ENCODE measurements at regions not wholly inside any gene's neighbourhood (a gene's known extent, or its start where the extent isn't known, plus 50 kb on each side); places are given as distances from the start of the nearest gene placed in this dataset.

GRCh38 chrX:39206399-39207145, 405.3 kb downstream of the MID1IP1 start:
- intact Hi-C loops (cut with DNase I) = no loop called here
- WGBS, 2 donors = 59 to 79% methylated on average over 3 to 4 of the region's 4 CpGs
- no peaks in the 10 kb centered on the region for H3K27me3 ChIP-seq
- H3K4me3 ChIP-seq = no peak overlapping the region
- no peak overlapping the region for H3K27ac ChIP-seq
- H3K4me1 ChIP-seq = no peaks in the 10 kb centered on the region
- DNase-seq = no peak
- no peaks in the 10 kb centered on the region for H3K36me3 ChIP-seq
- TF ChIP-seq, protein P1, sequence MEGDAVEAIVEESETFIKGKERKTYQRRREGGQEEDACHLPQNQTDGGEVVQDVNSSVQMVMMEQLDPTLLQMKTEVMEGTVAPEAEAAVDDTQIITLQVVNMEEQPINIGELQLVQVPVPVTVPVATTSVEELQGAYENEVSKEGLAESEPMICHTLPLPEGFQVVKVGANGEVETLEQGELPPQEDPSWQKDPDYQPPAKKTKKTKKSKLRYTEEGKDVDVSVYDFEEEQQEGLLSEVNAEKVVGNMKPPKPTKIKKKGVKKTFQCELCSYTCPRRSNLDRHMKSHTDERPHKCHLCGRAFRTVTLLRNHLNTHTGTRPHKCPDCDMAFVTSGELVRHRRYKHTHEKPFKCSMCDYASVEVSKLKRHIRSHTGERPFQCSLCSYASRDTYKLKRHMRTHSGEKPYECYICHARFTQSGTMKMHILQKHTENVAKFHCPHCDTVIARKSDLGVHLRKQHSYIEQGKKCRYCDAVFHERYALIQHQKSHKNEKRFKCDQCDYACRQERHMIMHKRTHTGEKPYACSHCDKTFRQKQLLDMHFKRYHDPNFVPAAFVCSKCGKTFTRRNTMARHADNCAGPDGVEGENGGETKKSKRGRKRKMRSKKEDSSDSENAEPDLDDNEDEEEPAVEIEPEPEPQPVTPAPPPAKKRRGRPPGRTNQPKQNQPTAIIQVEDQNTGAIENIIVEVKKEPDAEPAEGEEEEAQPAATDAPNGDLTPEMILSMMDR (IDR thresholded peaks at IDR 0.05) = no peak
- TF ChIP-seq POLR2A (IDR thresholded peaks at IDR 0.05) = no peak
- H3K9me3 ChIP-seq = no peaks in the 10 kb centered on the region

- Histone ChIP-seq H3K36me3 (no peaks in the 10 kb centered on the region), H3K4me3 (no peak overlapping the region), H3K27ac (no peak overlapping the region), H3K27me3 (no peaks in the 10 kb centered on the region), H3K9me3 (no peaks in the 10 kb centered on the region), H3K4me1 (no peaks in the 10 kb centered on the region)
- WGBS, 2 donors = 0 to 38% methylated on average over 1 of the region's 1 CpG
- no peak for DNase-seq
- no peak for TF ChIP-seq POLR2A (IDR thresholded peaks at IDR 0.05)
- TF ChIP-seq, protein P1 (IDR thresholded peaks at IDR 0.05) = no peak
- intact Hi-C loops (cut with DNase I) = no loop called here
Observed at GRCh38 chrX:39211501-39211900, 410.2 kb downstream of the MID1IP1 start.

GRCh38 chrX:39212456-39212855, 411.2 kb downstream of the MID1IP1 start:
- Histone ChIP-seq H3K36me3 (no peaks in the 10 kb centered on the region), H3K27ac (no peak overlapping the region), H3K4me3 (no peak overlapping the region), H3K27me3 (no peaks in the 10 kb centered on the region), H3K9me3 (no peaks in the 10 kb centered on the region), H3K4me1 (no peaks in the 10 kb centered on the region)
- intact Hi-C loops (cut with DNase I) = no loop called here
- WGBS, 2 donors = 30 to 50% methylated on average over 1 to 2 of the region's 2 CpGs
- DNase-seq = no peak
- TF ChIP-seq POLR2A (IDR thresholded peaks at IDR 0.05) = no peak
- TF ChIP-seq, protein P1 (IDR thresholded peaks at IDR 0.05) = no peak

GRCh38 chrX:39214387-39215126, 413.3 kb downstream of the MID1IP1 start:
- no peaks in the 10 kb centered on the region for H3K27me3 ChIP-seq
- no peaks in the 10 kb centered on the region for H3K9me3 ChIP-seq
- 33% methylated on average over 3 of the region's 4 CpGs; no CpG with 5 or more reads in 1 of the 2 donors for WGBS, 2 donors
- DNase-seq = no peak
- no peak overlapping the region for H3K4me3 ChIP-seq
- no peaks in the 10 kb centered on the region for H3K4me1 ChIP-seq
- TF ChIP-seq, protein P1 (IDR thresholded peaks at IDR 0.05) = no peak
- intact Hi-C loops (cut with DNase I) = no loop called here
- no peak overlapping the region for H3K27ac ChIP-seq
- H3K36me3 ChIP-seq = no peaks in the 10 kb centered on the region

DNA sequence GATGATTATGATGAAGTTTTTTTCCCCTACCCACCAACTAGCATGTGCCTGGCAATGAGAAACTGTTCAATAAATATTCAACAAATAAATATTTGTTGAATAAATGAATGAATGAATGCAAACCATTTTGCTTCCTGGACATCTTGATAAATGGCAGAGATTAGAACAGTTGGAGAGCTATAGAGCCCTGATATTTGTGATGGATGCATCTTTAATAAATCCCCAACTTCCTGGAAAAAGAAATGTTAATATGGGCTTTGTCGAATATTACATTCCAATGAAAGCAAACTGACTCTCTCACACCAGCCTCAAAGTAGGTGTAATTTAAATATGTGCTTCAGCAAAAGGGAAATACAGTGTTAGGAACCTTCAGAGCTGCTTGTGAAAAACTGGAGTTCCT, 419.7 kb downstream of the MID1IP1 start:
- no peak for DNase-seq
- H3K27me3 ChIP-seq = no peaks in the 10 kb centered on the region
- TF ChIP-seq, protein P1 (IDR thresholded peaks at IDR 0.05) = no peak
- TF ChIP-seq POLR2A (IDR thresholded peaks at IDR 0.05) = no peak
- 43 to 100% methylated on average over 1 of the region's 1 CpG for WGBS, 2 donors
- no peak overlapping the region for H3K27ac ChIP-seq
- intact Hi-C loops (cut with DNase I) = no loop called here
- H3K4me3 ChIP-seq = no peak overlapping the region
- no peaks in the 10 kb centered on the region for H3K4me1 ChIP-seq
- no peaks in the 10 kb centered on the region for H3K9me3 ChIP-seq
- H3K36me3 ChIP-seq = no peaks in the 10 kb centered on the region
